ENCODE measurements at regions not wholly inside any gene's neighbourhood (a gene's known extent, or its start where the extent isn't known, plus 50 kb on each side); places are given as distances from the start of the nearest gene placed in this dataset.

DNA sequence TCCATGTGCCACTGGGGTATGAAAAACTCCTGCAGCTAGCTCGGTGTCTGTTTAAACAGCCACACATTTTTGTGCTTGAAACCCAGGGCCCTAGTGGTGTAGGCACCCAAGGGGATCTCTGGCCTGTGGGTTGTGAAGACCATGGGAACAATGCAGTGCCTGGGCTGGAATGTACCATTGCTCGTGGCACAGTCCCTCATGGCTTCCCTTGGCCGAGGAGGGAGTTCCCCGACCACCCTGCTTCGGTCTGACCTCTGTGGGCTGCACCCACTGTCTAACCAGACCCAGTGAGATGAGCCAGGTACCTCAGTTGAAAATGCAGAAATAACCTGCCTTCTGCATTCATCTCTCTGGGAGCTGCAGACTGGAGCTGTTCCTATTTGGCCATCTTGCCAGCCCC is 214.0 kb downstream of the TRPC6 start:
- no peak for FAIRE-seq
- Histone ChIP-seq H4K20me1 (ENCODE audit: insufficient read depth, low read length) (no peaks in the 10 kb centered on the region), H3K4me2 (ENCODE audit: low read depth, low read length) (no peak overlapping the region), H3K9me3 (ENCODE audit: low read length) (no peaks in the 10 kb centered on the region), H3K4me1 (ENCODE audit: insufficient read depth, low read length) (no peaks in the 10 kb centered on the region), H3K36me3 (replicated peaks in 1 of 2; ENCODE audit: control insufficient read depth in 1 of 2, insufficient read depth in 2 of 2, low read length in 2 of 2) (no peaks in the 10 kb centered on the region), H3K4me3 (replicated peaks in 1 of 3; ENCODE audit: insufficient read depth in 1 of 3, low read depth in 2 of 3, low read length in 3 of 3) (no peak overlapping the region), H3K9ac (ENCODE audit: insufficient read depth, low read depth, low read length) (no peak overlapping the region), H2AFZ (ENCODE audit: low read length) (no peak overlapping the region), H3K27ac (ENCODE audit: extremely low read length, insufficient read depth, low read length) (no peak overlapping the region), H3K79me2 (ENCODE audit: insufficient read depth, low read length) (no peaks in the 10 kb centered on the region), H3K27me3 (ENCODE audit: control insufficient read depth in 1 of 2, insufficient read depth in 2 of 2, low read length in 2 of 2) (no peaks in the 10 kb centered on the region)
- no peak for ATAC-seq
- POLR2A ChIA-PET: no interaction called here
- CTCF ChIA-PET (ENCODE audit: low intra/inter-chr PET ratio, low total read pairs): no interaction called here
- 0% methylated on average over 2 of the region's 5 CpGs for WGBS (ENCODE audit: low lambda C conversion rate)
- no peak for DNase-seq (ENCODE audit: low spot score)
- no TSS peak for BruUV-seq (replicated peaks)
- intact Hi-C loops (cut with micrococcal nuclease; ENCODE audit: unreplicated experiment): no loop called here
- in situ Hi-C loops (cut with HindIII; ENCODE audit: extremely low pct_ligation_motif_present, low pct_unique_long_range_greater_than_20kb): no loop called here
- no peak for TF ChIP-seq JUND (CRISPR knock-in tag; IDR thresholded peaks at IDR 0.05)
- no peak for TF ChIP-seq CENPX (CRISPR knock-in tag; IDR thresholded peaks at IDR 0.05)
- no peak for TF ChIP-seq ARHGAP35 (CRISPR knock-in tag; IDR thresholded peaks at IDR 0.05; ENCODE audit: borderline replicate concordance)
- TF ChIP-seq, protein P1, sequence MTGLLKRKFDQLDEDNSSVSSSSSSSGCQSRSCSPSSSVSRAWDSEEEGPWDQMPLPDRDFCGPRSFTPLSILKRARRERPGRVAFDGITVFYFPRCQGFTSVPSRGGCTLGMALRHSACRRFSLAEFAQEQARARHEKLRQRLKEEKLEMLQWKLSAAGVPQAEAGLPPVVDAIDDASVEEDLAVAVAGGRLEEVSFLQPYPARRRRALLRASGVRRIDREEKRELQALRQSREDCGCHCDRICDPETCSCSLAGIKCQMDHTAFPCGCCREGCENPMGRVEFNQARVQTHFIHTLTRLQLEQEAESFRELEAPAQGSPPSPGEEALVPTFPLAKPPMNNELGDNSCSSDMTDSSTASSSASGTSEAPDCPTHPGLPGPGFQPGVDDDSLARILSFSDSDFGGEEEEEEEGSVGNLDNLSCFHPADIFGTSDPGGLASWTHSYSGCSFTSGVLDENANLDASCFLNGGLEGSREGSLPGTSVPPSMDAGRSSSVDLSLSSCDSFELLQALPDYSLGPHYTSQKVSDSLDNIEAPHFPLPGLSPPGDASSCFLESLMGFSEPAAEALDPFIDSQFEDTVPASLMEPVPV (CRISPR knock-in tag; IDR thresholded peaks at IDR 0.05): no peak
- TF ChIP-seq SMARCC2 (IDR thresholded peaks at IDR 0.05): no peak
- no peak for TF ChIP-seq ELF1 (CRISPR knock-in tag; IDR thresholded peaks at IDR 0.05)
- TF ChIP-seq, protein P2, sequence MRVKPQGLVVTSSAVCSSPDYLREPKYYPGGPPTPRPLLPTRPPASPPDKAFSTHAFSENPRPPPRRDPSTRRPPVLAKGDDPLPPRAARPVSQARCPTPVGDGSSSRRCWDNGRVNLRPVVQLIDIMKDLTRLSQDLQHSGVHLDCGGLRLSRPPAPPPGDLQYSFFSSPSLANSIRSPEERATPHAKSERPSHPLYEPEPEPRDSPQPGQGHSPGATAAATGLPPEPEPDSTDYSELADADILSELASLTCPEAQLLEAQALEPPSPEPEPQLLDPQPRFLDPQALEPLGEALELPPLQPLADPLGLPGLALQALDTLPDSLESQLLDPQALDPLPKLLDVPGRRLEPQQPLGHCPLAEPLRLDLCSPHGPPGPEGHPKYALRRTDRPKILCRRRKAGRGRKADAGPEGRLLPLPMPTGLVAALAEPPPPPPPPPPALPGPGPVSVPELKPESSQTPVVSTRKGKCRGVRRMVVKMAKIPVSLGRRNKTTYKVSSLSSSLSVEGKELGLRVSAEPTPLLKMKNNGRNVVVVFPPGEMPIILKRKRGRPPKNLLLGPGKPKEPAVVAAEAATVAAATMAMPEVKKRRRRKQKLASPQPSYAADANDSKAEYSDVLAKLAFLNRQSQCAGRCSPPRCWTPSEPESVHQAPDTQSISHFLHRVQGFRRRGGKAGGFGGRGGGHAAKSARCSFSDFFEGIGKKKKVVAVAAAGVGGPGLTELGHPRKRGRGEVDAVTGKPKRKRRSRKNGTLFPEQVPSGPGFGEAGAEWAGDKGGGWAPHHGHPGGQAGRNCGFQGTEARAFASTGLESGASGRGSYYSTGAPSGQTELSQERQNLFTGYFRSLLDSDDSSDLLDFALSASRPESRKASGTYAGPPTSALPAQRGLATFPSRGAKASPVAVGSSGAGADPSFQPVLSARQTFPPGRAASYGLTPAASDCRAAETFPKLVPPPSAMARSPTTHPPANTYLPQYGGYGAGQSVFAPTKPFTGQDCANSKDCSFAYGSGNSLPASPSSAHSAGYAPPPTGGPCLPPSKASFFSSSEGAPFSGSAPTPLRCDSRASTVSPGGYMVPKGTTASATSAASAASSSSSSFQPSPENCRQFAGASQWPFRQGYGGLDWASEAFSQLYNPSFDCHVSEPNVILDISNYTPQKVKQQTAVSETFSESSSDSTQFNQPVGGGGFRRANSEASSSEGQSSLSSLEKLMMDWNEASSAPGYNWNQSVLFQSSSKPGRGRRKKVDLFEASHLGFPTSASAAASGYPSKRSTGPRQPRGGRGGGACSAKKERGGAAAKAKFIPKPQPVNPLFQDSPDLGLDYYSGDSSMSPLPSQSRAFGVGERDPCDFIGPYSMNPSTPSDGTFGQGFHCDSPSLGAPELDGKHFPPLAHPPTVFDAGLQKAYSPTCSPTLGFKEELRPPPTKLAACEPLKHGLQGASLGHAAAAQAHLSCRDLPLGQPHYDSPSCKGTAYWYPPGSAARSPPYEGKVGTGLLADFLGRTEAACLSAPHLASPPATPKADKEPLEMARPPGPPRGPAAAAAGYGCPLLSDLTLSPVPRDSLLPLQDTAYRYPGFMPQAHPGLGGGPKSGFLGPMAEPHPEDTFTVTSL (CRISPR knock-in tag; IDR thresholded peaks at IDR 0.05; ENCODE audit: borderline replicate concordance): no peak

Data from HepG2 (cell line).